ACC112 (cell line): ENCODE measurements at regions not wholly inside any gene's neighbourhood (a gene's known extent, or its start where the extent isn't known, plus 50 kb on each side); places are given as distances from the start of the nearest gene placed in this dataset.
A peak's percentile ranks its signal among the peaks of the same experiment; 100 is the strongest.

Source experiments
- H2AFZ ChIP-seq: fragments of 200-600 bp; sonication (generic); one replicate; pipeline ENCODE4 v1.6.0; 2017; ENCODE audit warnings: antibody characterized with exemption, low read length; ENCODE audit not compliant: unreplicated experiment
- H3K27ac ChIP-seq: fragments of 200-600 bp; sonication (generic); 2 replicates; pipeline ENCODE4 v1.5.1; 2014; ENCODE audit warnings: low read depth, mild to moderate bottlenecking, antibody characterized with exemption, low read length, moderate library complexity
- H3K27me3 ChIP-seq: fragments of 200-600 bp; sonication (generic); 2 replicates; pipeline ENCODE4 v1.6.1; 2014; ENCODE audit warnings: mild to moderate bottlenecking, antibody characterized with exemption, low read length, moderate library complexity, mixed read lengths; ENCODE audit not compliant: insufficient read depth
- H3K36me3 ChIP-seq: fragments of 200-600 bp; sonication (generic); 2 replicates; pipeline ENCODE4 v1.6.1; 2016; ENCODE audit warnings: mild to moderate bottlenecking, antibody characterized with exemption, low read length, moderate library complexity, mixed read lengths; ENCODE audit not compliant: insufficient read depth
- H3K4me1 ChIP-seq: fragments of 200-600 bp; sonication (generic); one replicate; pipeline ENCODE4 v1.6.1; 2016; ENCODE audit warnings: low read length, mixed read lengths; ENCODE audit not compliant: insufficient read depth, unreplicated experiment, control insufficient read depth
- H3K4me3 ChIP-seq: fragments of 200-600 bp; sonication (generic); 2 replicates; pipeline ENCODE4 v1.5.1; 2014; ENCODE audit warnings: mild to moderate bottlenecking, low read depth, low read length
- H3K79me2 ChIP-seq: fragments of 200-600 bp; sonication (generic); one replicate; pipeline ENCODE4 v1.6.0; 2016; ENCODE audit warnings: low read length; ENCODE audit not compliant: control insufficient read depth, unreplicated experiment, insufficient read depth

- Histone ChIP-seq H3K36me3 (no peaks in the 10 kb centered on the region), H3K4me1 (peaks cover 23% of the 10 kb centered on the region), H3K27me3 (no peaks in the 10 kb centered on the region), H2AFZ (no peak overlapping the region), H3K79me2 (no peaks in the 10 kb centered on the region), H3K27ac (no peak overlapping the region), H3K4me3 (no peak overlapping the region)
Measured at GRCh38 chr3:102144063-102144462, 290.8 kb upstream of the ZPLD1 start.

GRCh38 chr3:102148598-102149337 is 286.0 kb upstream of the ZPLD1 start:
- no peaks in the 10 kb centered on the region for H3K36me3 ChIP-seq
- H3K4me1 ChIP-seq, result no peaks in the 10 kb centered on the region
- no peaks in the 10 kb centered on the region for H3K27me3 ChIP-seq
- no peaks in the 10 kb centered on the region for H3K79me2 ChIP-seq
- no peak overlapping the region for H3K4me3 ChIP-seq
- no peak overlapping the region for H3K27ac ChIP-seq
- no peak overlapping the region for H2AFZ ChIP-seq

- H3K27me3 ChIP-seq, result no peaks in the 10 kb centered on the region
- H3K27ac ChIP-seq, result no peak overlapping the region
- no peaks in the 10 kb centered on the region for H3K79me2 ChIP-seq
- H3K4me3 ChIP-seq, result no peak overlapping the region
- H3K4me1 ChIP-seq, result peaks cover 8% of the 10 kb centered on the region
- no peaks in the 10 kb centered on the region for H3K36me3 ChIP-seq
- H2AFZ ChIP-seq, result no peak overlapping the region
Measured at GRCh38 chr3:102151935-102152334, 282.9 kb upstream of the ZPLD1 start.

GRCh38 chr3:102156426-102156825 is 278.4 kb upstream of the ZPLD1 start:
- H3K4me3 ChIP-seq, result no peak overlapping the region
- H3K27ac ChIP-seq, result peak overlapping the region; percentile 86
- H2AFZ ChIP-seq, result peak overlapping the region; percentile 36
- H3K36me3 ChIP-seq, result no peaks in the 10 kb centered on the region
- peaks cover 29% of the 10 kb centered on the region for H3K4me1 ChIP-seq
- H3K27me3 ChIP-seq, result no peaks in the 10 kb centered on the region
- H3K79me2 ChIP-seq, result no peaks in the 10 kb centered on the region

- Histone ChIP-seq H3K36me3 (no peaks in the 10 kb centered on the region), H3K79me2 (no peaks in the 10 kb centered on the region), H3K27me3 (no peaks in the 10 kb centered on the region), H2AFZ (peak overlapping the region; percentile 30), H3K27ac (peak overlapping the region; percentile 86), H3K4me1 (peaks cover 47% of the 10 kb centered on the region), H3K4me3 (no peak overlapping the region)
Measured at GRCh38 chr3:102158080-102158740, 276.6 kb upstream of the ZPLD1 start.

GRCh38 chr3:102159810-102160451 is 274.9 kb upstream of the ZPLD1 start:
- Histone ChIP-seq H3K79me2 (no peaks in the 10 kb centered on the region), H3K4me1 (peaks cover 60% of the 10 kb centered on the region), H3K27ac (no peak overlapping the region), H2AFZ (peak overlapping the region; percentile 18), H3K27me3 (no peaks in the 10 kb centered on the region), H3K4me3 (no peak overlapping the region), H3K36me3 (no peaks in the 10 kb centered on the region)

- Histone ChIP-seq H3K79me2 (no peaks in the 10 kb centered on the region), H3K4me1 (peaks cover 56% of the 10 kb centered on the region), H3K4me3 (no peak overlapping the region), H2AFZ (peak overlapping the region; percentile 56), H3K36me3 (no peaks in the 10 kb centered on the region), H3K27me3 (no peaks in the 10 kb centered on the region), H3K27ac (peak overlapping the region; percentile 97)
Measured at GRCh38 chr3:102161384-102162006, 273.3 kb upstream of the ZPLD1 start.

- H3K27me3 ChIP-seq, result no peaks in the 10 kb centered on the region
- H3K79me2 ChIP-seq, result no peaks in the 10 kb centered on the region
- no peak overlapping the region for H3K4me3 ChIP-seq
- H2AFZ ChIP-seq, result no peak overlapping the region
- H3K4me1 ChIP-seq, result peaks cover 48% of the 10 kb centered on the region
- H3K27ac ChIP-seq, result peak overlapping the region; percentile 97
- no peaks in the 10 kb centered on the region for H3K36me3 ChIP-seq
Measured at GRCh38 chr3:102162251-102162650, 272.6 kb upstream of the ZPLD1 start.

GRCh38 chr3:102163039-102163817 is 271.6 kb upstream of the ZPLD1 start:
- peak overlapping the region; percentile 97 for H3K27ac ChIP-seq
- H2AFZ ChIP-seq, result peak overlapping the region; percentile 27

GRCh38 chr3:102163818-102164154 is 271.0 kb upstream of the ZPLD1 start:
- no peaks in the 10 kb centered on the region for H3K27me3 ChIP-seq
- H3K27ac ChIP-seq, result peak overlapping the region; percentile 97
- H3K4me3 ChIP-seq, result no peak overlapping the region
- H3K79me2 ChIP-seq, result no peaks in the 10 kb centered on the region
- H3K4me1 ChIP-seq, result peaks cover 33% of the 10 kb centered on the region
- no peaks in the 10 kb centered on the region for H3K36me3 ChIP-seq
- no peak overlapping the region for H2AFZ ChIP-seq

More at GRCh38 chr3:102163039-102163817, 271.6 kb upstream of the ZPLD1 start:
- Histone ChIP-seq H3K36me3 (no peaks in the 10 kb centered on the region), H3K27me3 (no peaks in the 10 kb centered on the region), H3K79me2 (no peaks in the 10 kb centered on the region), H3K4me1 (peaks cover 38% of the 10 kb centered on the region), H3K4me3 (no peak overlapping the region)
